GM12878 (cell line): ENCODE measurements at regions not wholly inside any gene's neighbourhood (a gene's known extent, or its start where the extent isn't known, plus 50 kb on each side); places are given as distances from the start of the nearest gene placed in this dataset.

Experiments
- ATAC-seq: fragments of 200-7000 bp; cut with Tn5 transposase; 3 replicates; pipeline ENCODE4 v1.9.1; 2020; ENCODE audit warnings: mild to moderate bottlenecking, moderate library complexity
- BruUV-seq: library from RNA; stranded (reverse); fragments of 400-500 nt; replicated peaks from 2 replicates; lab custom pipeline; 2021; lab: Mats Ljungman, UMichigan
- CTCF ChIA-PET: fragments of 300-600 bp; sonication (Branson Sonifier 250); formaldehyde crosslinking; extraction: SDS; loops from one replicate; lab custom pipeline; 2021; ENCODE audit warnings: inconsistent platforms; lab: Yijun Ruan, JAX
- POLR2A ChIA-PET: fragments of 350-600 bp; formaldehyde crosslinking; extraction: SDS; loops from one replicate; lab custom pipeline; 2021; ENCODE audit warnings: inconsistent platforms; lab: Charles Lee
- RAD21 ChIA-PET: fragments of 300-600 bp; sonication (Branson Sonifier 250); formaldehyde crosslinking; loops from one replicate; lab custom pipeline; 2023; ENCODE audit warnings: antibody characterized with exemption; ENCODE audit not compliant: unreplicated experiment; lab: Charles Lee
- SMC1A ChIA-PET: fragments of 300-600 bp; sonication (Branson Sonifier 250); formaldehyde crosslinking; loops from one replicate; lab custom pipeline; 2023; ENCODE audit not compliant: unreplicated experiment, uncharacterized antibody; lab: Charles Lee
- DNase-seq: peaks from one replicate; pipeline ENCODE4 v3.0.0-alpha.2; 2011; ENCODE audit warnings: low read depth, low spot score
- FAIRE-seq: peaks from 3 replicates; lab custom pipeline; 2011; peaks lifted over from hg19 to GRCh38; lab: Jason Lieb, UNC
- H2AFZ ChIP-seq: 2 replicates; pipeline ENCODE4 v1.6.0; 2011; ENCODE audit warnings: low read depth, low read length, control low read depth; ENCODE audit not compliant: control insufficient read depth
- H3K27ac ChIP-seq: 2 replicates; pipeline ENCODE4 v1.5.1; 2011; ENCODE audit warnings: control low read depth; ENCODE audit not compliant: control insufficient read depth, insufficient read depth
- H3K27me3 ChIP-seq, 2 experiments: replicated peaks in 1 of 2; 2 replicates each; pipeline versions ENCODE4 v1.6.0 to v1.6.1; 2011; ENCODE audit warnings: low read length in 1 of 2; ENCODE audit not compliant: control insufficient read depth in 2 of 2, insufficient read depth in 2 of 2
- H3K36me3 ChIP-seq, 2 experiments: 2 replicates each; pipeline ENCODE4 v1.5.1; 2011; ENCODE audit warnings: low read length in 1 of 2; ENCODE audit not compliant: control insufficient read depth in 2 of 2, insufficient read depth in 2 of 2
- H3K4me1 ChIP-seq: 2 replicates; pipeline ENCODE4 v1.6.1; 2011; ENCODE audit warnings: mild to moderate bottlenecking, low read length, moderate library complexity, mixed read lengths; ENCODE audit not compliant: control insufficient read depth, insufficient read depth
- H3K4me2 ChIP-seq: 2 replicates; pipeline ENCODE4 v1.6.0; 2011; ENCODE audit warnings: control low read depth; ENCODE audit not compliant: control insufficient read depth, insufficient read depth
- H3K4me3 ChIP-seq: fragments of 200-600 bp; sonication (generic); 2 replicates; pipeline ENCODE4 v1.5.1; 2016
- H3K79me2 ChIP-seq: 2 replicates; pipeline ENCODE4 v1.6.0; 2011; ENCODE audit warnings: low read length; ENCODE audit not compliant: control insufficient read depth, insufficient read depth
- H3K9ac ChIP-seq: 2 replicates; pipeline ENCODE4 v1.8.0; 2011; ENCODE audit warnings: low read length, control low read depth, mixed read lengths; ENCODE audit not compliant: control insufficient read depth, insufficient read depth
- H3K9me3 ChIP-seq: replicated peaks from 3 replicates; pipeline ENCODE4 v1.5.1; 2011; ENCODE audit warnings: mild to moderate bottlenecking, low read length; ENCODE audit not compliant: control insufficient read depth, insufficient read depth
- H4K20me1 ChIP-seq: 2 replicates; pipeline ENCODE4 v1.6.0; 2011; ENCODE audit not compliant: control insufficient read depth, insufficient read depth
- ASH2L ChIP-seq: fragments of 300-600, 200-600 bp; sonication (generic); IDR thresholded peaks from 2 replicates; pipeline ENCODE4 v1.6.1; 2017; ENCODE audit warnings: low read depth, mild to moderate bottlenecking, borderline replicate concordance
- CREB1 ChIP-seq: IDR thresholded peaks from 2 replicates; pipeline ENCODE4 v1.6.1; 2012; ENCODE audit warnings: low read depth, mild to moderate bottlenecking, inconsistent platforms
- DPF2 ChIP-seq: fragments of 450-650 bp; IDR thresholded peaks from 2 replicates; pipeline ENCODE4 v1.6.1; 2017; ENCODE audit warnings: mild to moderate bottlenecking
- FOXM1 ChIP-seq: IDR thresholded peaks from 2 replicates; pipeline ENCODE4 v1.6.1; 2012; ENCODE audit warnings: low read depth, mild to moderate bottlenecking, inconsistent platforms, low read length, moderate library complexity
- GABPA ChIP-seq: IDR thresholded peaks from 2 replicates; pipeline ENCODE4 v1.6.1; 2014; ENCODE audit warnings: antibody characterized with exemption, low read depth, mild to moderate bottlenecking, inconsistent platforms
- GATAD2B ChIP-seq: fragments of 450-650 bp; conservative IDR thresholded peaks from 2 replicates; pipeline ENCODE4 v1.6.1; 2017; ENCODE audit warnings: low read depth, mild to moderate bottlenecking, moderate library complexity
- HCFC1 ChIP-seq: fragments of 150-350 bp; IDR thresholded peaks from 2 replicates; pipeline ENCODE4 v1.6.1; 2014; ENCODE audit warnings: low read length
- KDM1A ChIP-seq: fragments of 200-600 bp; sonication (generic); IDR thresholded peaks from 2 replicates; pipeline ENCODE4 v1.6.1; 2016; ENCODE audit warnings: borderline replicate concordance
- MYC ChIP-seq: IDR thresholded peaks from 2 replicates; pipeline ENCODE4 v1.6.1; 2011; ENCODE audit warnings: mild to moderate bottlenecking, low read length, moderate library complexity, inconsistent platforms; ENCODE audit not compliant: insufficient read depth, insufficient replicate concordance, insufficient read length, severe bottlenecking
- NFXL1 ChIP-seq: fragments of 450-650 bp; IDR thresholded peaks from 2 replicates; pipeline ENCODE4 v1.6.1; 2017; ENCODE audit warnings: antibody characterized with exemption, mild to moderate bottlenecking, borderline replicate concordance
- PAX5 ChIP-seq: IDR thresholded peaks from 2 replicates; pipeline ENCODE4 v1.6.1; 2011; ENCODE audit warnings: low read depth, low read length, borderline replicate concordance
- PAX8 ChIP-seq: fragments of 450-650 bp; IDR thresholded peaks from 2 replicates; pipeline ENCODE4 v1.6.1; 2017; ENCODE audit warnings: mild to moderate bottlenecking, moderate library complexity
- RELA ChIP-seq: fragments of 450-650 bp; IDR thresholded peaks from 2 replicates; pipeline ENCODE4 v1.8.0; 2014; ENCODE audit warnings: borderline replicate concordance; ENCODE audit not compliant: partially characterized antibody
- RUNX3 ChIP-seq: IDR thresholded peaks from 2 replicates; pipeline ENCODE4 v1.6.1; 2012; ENCODE audit warnings: low read length, inconsistent platforms
- STAT1 ChIP-seq: fragments of 450-650 bp; conservative IDR thresholded peaks from 2 replicates; pipeline ENCODE4 v1.6.1; 2014; ENCODE audit warnings: antibody characterized with exemption, mild to moderate bottlenecking
- ZNF274 ChIP-seq: IDR thresholded peaks from one replicate; pipeline ENCODE4 v1.8.0; 2011; ENCODE audit not compliant: insufficient read length, insufficient read depth
- ZNF622 ChIP-seq: fragments of 450-650 bp; IDR thresholded peaks from 2 replicates; pipeline ENCODE4 v1.6.1; 2017; ENCODE audit warnings: mild to moderate bottlenecking, inconsistent platforms
- WGBS: methylation state at CpG from one replicate; pipeline ENCODE4 v1.1.6; 2016; ENCODE audit warnings: low lambda C conversion rate; ENCODE audit not compliant: insufficient replicate concordance, insufficient coverage; ENCODE audit errors: missing lambda C conversion rate; 5-methylcytosine and 5-hydroxymethylcytosine counted together
- in situ Hi-C: fragments of 300-500 bp; cut with MboI; formaldehyde crosslinking; loops from 9 replicates; pipeline ENCODE4 v1.14.3; 2018; ENCODE audit warnings: mixed read lengths
- intact Hi-C: fragments of 100-400 bp; cut with micrococcal nuclease; formaldehyde crosslinking; loops from one replicate; pipeline ENCODE4 v1.14.2; 2022; ENCODE audit not compliant: unreplicated experiment
- TF ChIP-seq, protein P1 (sequence below): IDR thresholded peaks from 2 replicates; pipeline ENCODE4 v1.6.1; 2011; ENCODE audit warnings: low read depth, low read length, improper control_type of control experiment, borderline replicate concordance
- TF ChIP-seq, protein P2 (sequence below): fragments of 450-650 bp; conservative IDR thresholded peaks from 2 replicates; pipeline ENCODE4 v1.6.1; 2017; ENCODE audit warnings: mild to moderate bottlenecking, moderate library complexity

GRCh38 chr13:74064805-74065312, 69.3 kb downstream of the KLF12 start:
- H3K4me1 ChIP-seq: peaks cover 27% of the 10 kb centered on the region
- H3K4me2 ChIP-seq: no peak overlapping the region
- no peak overlapping the region for H2AFZ ChIP-seq
- ChIA-PET CTCF (no interaction called here), RAD21 (no interaction called here), POLR2A (no interaction called here), SMC1A (no interaction called here)
- H3K9me3 ChIP-seq: no peaks in the 10 kb centered on the region
- H3K79me2 ChIP-seq: peaks cover 2% of the 10 kb centered on the region
- H3K36me3 ChIP-seq: no peaks in the 10 kb centered on the region
- H3K4me3 ChIP-seq: no peak overlapping the region
- ATAC-seq (no peak), DNase-seq (no peak), FAIRE-seq (no peak)
- H3K27ac ChIP-seq: no peak overlapping the region
- WGBS: 86% methylated on average over 1 of the region's 1 CpG
- no peak overlapping the region for H3K9ac ChIP-seq
- intact Hi-C loops: loop anchor here (2.0 kb wide), 1 partner anchor 24 kb away; no protein-coding TSS in a partner anchor
- in situ Hi-C loops: no loop called here
- TF ChIP-seq MYC (no peak), PAX8 (no peak), ASH2L (no peak), DPF2 (no peak), NFXL1 (no peak), GABPA (no peak), ZNF622 (no peak), HCFC1 (no peak), KDM1A (no peak), PAX5 (no peak), CREB1 (no peak), STAT1 (no peak), FOXM1 (no peak), RELA (no peak), RUNX3 (no peak), GATAD2B (no peak), ZNF274 (no peak)
- TF ChIP-seq, protein P1, sequence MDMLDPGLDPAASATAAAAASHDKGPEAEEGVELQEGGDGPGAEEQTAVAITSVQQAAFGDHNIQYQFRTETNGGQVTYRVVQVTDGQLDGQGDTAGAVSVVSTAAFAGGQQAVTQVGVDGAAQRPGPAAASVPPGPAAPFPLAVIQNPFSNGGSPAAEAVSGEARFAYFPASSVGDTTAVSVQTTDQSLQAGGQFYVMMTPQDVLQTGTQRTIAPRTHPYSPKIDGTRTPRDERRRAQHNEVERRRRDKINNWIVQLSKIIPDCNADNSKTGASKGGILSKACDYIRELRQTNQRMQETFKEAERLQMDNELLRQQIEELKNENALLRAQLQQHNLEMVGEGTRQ: no peak
- TF ChIP-seq, protein P2, sequence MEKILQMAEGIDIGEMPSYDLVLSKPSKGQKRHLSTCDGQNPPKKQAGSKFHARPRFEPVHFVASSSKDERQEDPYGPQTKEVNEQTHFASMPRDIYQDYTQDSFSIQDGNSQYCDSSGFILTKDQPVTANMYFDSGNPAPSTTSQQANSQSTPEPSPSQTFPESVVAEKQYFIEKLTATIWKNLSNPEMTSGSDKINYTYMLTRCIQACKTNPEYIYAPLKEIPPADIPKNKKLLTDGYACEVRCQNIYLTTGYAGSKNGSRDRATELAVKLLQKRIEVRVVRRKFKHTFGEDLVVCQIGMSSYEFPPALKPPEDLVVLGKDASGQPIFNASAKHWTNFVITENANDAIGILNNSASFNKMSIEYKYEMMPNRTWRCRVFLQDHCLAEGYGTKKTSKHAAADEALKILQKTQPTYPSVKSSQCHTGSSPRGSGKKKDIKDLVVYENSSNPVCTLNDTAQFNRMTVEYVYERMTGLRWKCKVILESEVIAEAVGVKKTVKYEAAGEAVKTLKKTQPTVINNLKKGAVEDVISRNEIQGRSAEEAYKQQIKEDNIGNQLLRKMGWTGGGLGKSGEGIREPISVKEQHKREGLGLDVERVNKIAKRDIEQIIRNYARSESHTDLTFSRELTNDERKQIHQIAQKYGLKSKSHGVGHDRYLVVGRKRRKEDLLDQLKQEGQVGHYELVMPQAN: no peak
- H3K27me3 ChIP-seq: no peaks in the 10 kb centered on the region
- BruUV-seq: no TSS peak
- no peaks in the 10 kb centered on the region for H4K20me1 ChIP-seq
